AG09319 (cell line): ENCODE measurements at regions not wholly inside any gene's neighbourhood (a gene's known extent, or its start where the extent isn't known, plus 50 kb on each side); places are given as distances from the start of the nearest gene placed in this dataset.
"Not testable (repeated sequence)": the region's sequence is repeated elsewhere in the genome, so short reads cannot be mapped to it uniquely, and the experiment has no call there.

Experiments
- DNase-seq: peaks from one replicate; pipeline ENCODE4 v3.0.0-alpha.2; 2010; ENCODE audit warnings: low read depth; ENCODE audit errors: extremely low read depth
- CTCF ChIP-seq: IDR thresholded peaks from 2 replicates; pipeline ENCODE4 v1.5.1; 2011; ENCODE audit warnings: low read depth, mild to moderate bottlenecking, inconsistent platforms, low read length, moderate library complexity

GRCh38 chr12:94012590-94012989 is 135.8 kb upstream of the PLXNC1 start:
- no peak for DNase-seq
- TF ChIP-seq CTCF: no peak

- not testable (repeated sequence) for DNase-seq
Observed at GRCh38 chr12:94017247-94017646, 131.1 kb upstream of the PLXNC1 start.

- no peak for TF ChIP-seq CTCF
- DNase-seq: no peak
Observed at GRCh38 chr12:94020335-94020734, 128.0 kb upstream of the PLXNC1 start.

DNA sequence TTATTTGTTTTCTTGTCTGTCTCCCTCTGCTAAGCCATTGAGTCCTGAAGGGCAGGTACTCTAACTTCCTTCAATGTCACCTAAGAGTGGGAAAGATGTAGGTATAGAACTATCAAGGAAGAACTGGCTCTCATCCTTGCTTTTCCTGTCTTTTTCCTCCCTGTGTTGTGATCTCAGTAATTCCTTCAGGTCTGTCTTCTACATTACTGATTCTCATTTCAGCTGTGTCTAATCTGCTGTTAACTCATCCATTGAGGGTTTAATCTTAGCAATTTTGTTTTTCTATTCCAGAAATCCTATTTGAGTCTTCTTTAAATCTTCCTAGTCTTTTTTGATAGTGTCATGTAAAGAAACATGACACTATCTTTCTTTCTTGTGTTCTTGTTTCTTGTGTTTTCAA is 124.5 kb upstream of the PLXNC1 start:
- DNase-seq: no peak
- no peak for TF ChIP-seq CTCF

GRCh38 chr12:94025068-94025467 is 123.3 kb upstream of the PLXNC1 start:
- no peak for DNase-seq
- TF ChIP-seq CTCF: no peak

DNA sequence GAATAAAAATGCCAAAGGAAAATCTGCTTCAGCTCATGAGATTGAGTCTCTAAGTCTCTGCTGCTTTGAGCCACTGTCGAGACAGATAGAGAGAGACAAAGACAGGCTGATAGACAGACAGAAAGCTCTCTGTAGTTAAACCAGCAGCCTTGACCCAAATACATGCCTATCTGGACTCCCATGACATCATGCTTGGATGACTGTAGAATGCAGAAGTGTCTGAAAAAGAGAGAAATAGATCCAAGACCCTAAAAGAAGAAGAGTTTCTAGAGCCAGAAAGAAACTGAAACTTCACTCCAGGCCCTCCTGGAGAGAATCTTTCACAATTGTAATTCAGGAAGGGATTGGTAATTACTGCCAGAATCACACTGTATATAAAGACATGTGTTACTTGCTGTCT is 122.6 kb upstream of the PLXNC1 start:
- DNase-seq: no peak
- no peak for TF ChIP-seq CTCF

GRCh38 chr12:94026596-94026995 is 121.8 kb upstream of the PLXNC1 start:
- DNase-seq: no peak
- TF ChIP-seq CTCF: no peak

DNA sequence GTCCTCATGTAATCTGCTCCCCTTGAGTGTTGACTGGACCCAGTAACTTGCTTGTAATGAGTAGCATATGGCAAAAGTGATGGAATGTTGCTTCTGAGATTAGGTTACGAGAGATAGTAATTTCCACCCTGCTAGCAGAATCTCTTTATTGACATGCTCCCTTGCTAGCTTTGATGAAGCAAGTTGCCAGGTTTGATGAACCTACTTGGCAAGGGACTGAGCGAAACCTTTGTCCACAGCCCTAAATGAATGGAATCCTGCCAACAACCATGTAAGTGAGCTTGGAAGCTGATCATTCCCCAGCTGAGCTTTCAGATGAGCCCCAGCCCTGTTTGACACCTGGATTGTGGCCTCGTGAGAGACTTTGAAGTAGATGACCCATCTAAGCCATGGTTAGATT is 120.8 kb upstream of the PLXNC1 start:
- TF ChIP-seq CTCF: no peak
- DNase-seq: no peak
